ENCODE measurements at regions not wholly inside any gene's neighbourhood (a gene's known extent, or its start where the extent isn't known, plus 50 kb on each side); places are given as distances from the start of the nearest gene placed in this dataset.

GRCh38 chrX:45360571-45360970 lies 159.9 kb upstream of the DIPK2B start:
- Histone ChIP-seq H2BK120ac (ENCODE audit: low read depth, low read length, poor library complexity, severe bottlenecking) (no peak overlapping the region), H2BK20ac (ENCODE audit: low read depth, low read length, poor library complexity, severe bottlenecking) (no peak overlapping the region), H2AFZ (ENCODE audit: low read length) (no peak overlapping the region), H2BK5ac (ENCODE audit: insufficient read length, low read length) (no peak overlapping the region), H3K23me2 (ENCODE audit: insufficient read length, low read depth, low read length, poor library complexity, severe bottlenecking) (no peaks in the 10 kb centered on the region), H3K79me1 (ENCODE audit: insufficient read depth, low read depth, low read length, poor library complexity, severe bottlenecking) (no peaks in the 10 kb centered on the region), H3K9ac (ENCODE audit: extremely low read depth, insufficient read length, low read length) (no peak overlapping the region), H3K79me2 (ENCODE audit: insufficient read depth, low read length) (no peaks in the 10 kb centered on the region), H2AK5ac (ENCODE audit: insufficient read length, low read length) (no peak overlapping the region), H2BK15ac (ENCODE audit: low read depth, low read length) (no peak overlapping the region), H2BK12ac (ENCODE audit: insufficient read length, low read depth, low read length) (no peak overlapping the region), H3K27me3 (ENCODE audit: insufficient read depth, low read length) (no peaks in the 10 kb centered on the region), H4K20me1 (ENCODE audit: control insufficient read depth, insufficient read depth, insufficient read length) (no peaks in the 10 kb centered on the region), H3K4ac (ENCODE audit: low read depth, low read length) (no peak overlapping the region), H4K91ac (ENCODE audit: insufficient read length, low read depth, low read length) (no peak overlapping the region), H4K5ac (ENCODE audit: insufficient read length, low read depth, low read length) (no peak overlapping the region), H3K56ac (ENCODE audit: insufficient read length, low read depth, low read length) (no peak overlapping the region), H4K8ac (replicated peaks; ENCODE audit: insufficient read length, low read depth, low read length) (no peak overlapping the region), H3K14ac (ENCODE audit: insufficient read depth, low read length) (no peak overlapping the region), H3K18ac (ENCODE audit: insufficient read length, low read depth, low read length) (no peak overlapping the region), H3K23ac (ENCODE audit: insufficient read length, low read depth, low read length) (no peak overlapping the region), H3K9me3 (ENCODE audit: control insufficient read depth, low read depth, low read length) (no peaks in the 10 kb centered on the region), H3K4me1 (ENCODE audit: insufficient read depth, low read length) (no peaks in the 10 kb centered on the region), H3K27ac (ENCODE audit: insufficient read length, low read depth, low read length) (no peak overlapping the region), H3T11ph (ENCODE audit: low read length) (no peak overlapping the region), H3K4me2 (ENCODE audit: insufficient read depth, insufficient read length, low read length) (no peak overlapping the region)
- 0 out of 2 replicates have a peak, but pooled peaks cover 2% of the 10 kb centered on the region for H3K27me3 Mint-ChIP-seq (ENCODE audit: low read depth)
- no peak overlapping the region for H3K4me3 Mint-ChIP-seq
- H3K27ac Mint-ChIP-seq: no peak overlapping the region
- H3K36me3 Mint-ChIP-seq (ENCODE audit: insufficient read depth in 1 of 3, low read depth in 3 of 3): peaks cover 6 to 14% (median 6%) of the 10 kb centered on the region in 3 experiments; a peak in 6 of 7 replicates
- WGBS (ENCODE audit: extremely low coverage, insufficient read length, low lambda C conversion rate): no CpG with 5 or more reads among the region's 1 CpG
- no peak for DNase-seq
- H3K9me3 Mint-ChIP-seq: peaks cover 78 to 85% of the 10 kb centered on the region in 2 experiments
- no peak for TF ChIP-seq CTCF (conservative IDR thresholded peaks at IDR 0.05)
- H3K4me1 Mint-ChIP-seq: no peaks in the 10 kb centered on the region
